ENCODE measurements at regions not wholly inside any gene's neighbourhood (a gene's known extent, or its start where the extent isn't known, plus 50 kb on each side); places are given as distances from the start of the nearest gene placed in this dataset.
"Not testable (repeated sequence)": the region's sequence is repeated elsewhere in the genome, so short reads cannot be mapped to it uniquely, and the experiment has no call there.

- DNase-seq (ENCODE audit: low read depth in 2 of 2) = no peak
These were observed 1033.6 kb downstream of the CDH8 start for GRCh38 chr16:61002479-61003204.

DNA sequence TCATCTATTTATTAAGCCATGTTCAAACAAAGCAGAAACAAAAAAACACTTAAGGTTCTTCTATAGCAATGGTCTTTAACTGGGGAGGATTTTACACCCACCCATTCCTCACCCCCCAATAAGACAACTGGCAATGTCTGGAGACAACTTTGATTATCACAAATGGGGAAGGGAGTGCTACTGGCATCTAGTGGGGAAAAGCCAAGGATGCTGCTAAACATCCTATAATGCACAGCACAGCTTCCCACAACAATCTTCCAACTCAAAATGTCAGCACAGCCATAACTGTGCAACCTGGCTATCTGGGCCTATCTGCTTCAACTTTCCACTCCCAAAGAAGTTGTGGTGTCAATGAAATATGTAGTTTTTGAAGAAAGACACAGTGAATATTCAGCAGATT, 1044.4 kb downstream of the CDH8 start:
- no peak for DNase-seq (ENCODE audit: low read depth in 2 of 2)

DNA sequence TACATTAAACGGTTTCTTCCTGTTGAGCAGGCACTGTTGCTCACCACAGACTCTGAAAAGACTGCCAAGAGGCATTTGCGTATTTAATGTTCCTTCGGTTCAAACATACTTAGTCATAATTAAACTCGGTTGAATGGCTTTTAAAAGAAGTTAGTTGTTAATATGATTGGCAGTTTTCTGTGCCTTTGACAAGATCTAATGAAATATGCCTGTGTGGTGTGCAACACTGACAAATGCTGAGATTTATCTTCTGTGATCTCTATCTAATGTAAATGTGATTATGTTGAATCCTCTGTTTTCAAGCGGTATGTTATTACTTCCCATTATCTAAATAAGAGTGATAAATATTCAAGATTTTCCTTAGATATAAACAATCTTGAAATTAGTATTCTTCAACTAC, 1046.6 kb downstream of the CDH8 start:
- no peak for DNase-seq (ENCODE audit: low read depth in 2 of 2)

- DNase-seq (ENCODE audit: low read depth in 2 of 2) = no peak
These were observed 1057.1 kb downstream of the CDH8 start for GRCh38 chr16:60979119-60979518.

DNA sequence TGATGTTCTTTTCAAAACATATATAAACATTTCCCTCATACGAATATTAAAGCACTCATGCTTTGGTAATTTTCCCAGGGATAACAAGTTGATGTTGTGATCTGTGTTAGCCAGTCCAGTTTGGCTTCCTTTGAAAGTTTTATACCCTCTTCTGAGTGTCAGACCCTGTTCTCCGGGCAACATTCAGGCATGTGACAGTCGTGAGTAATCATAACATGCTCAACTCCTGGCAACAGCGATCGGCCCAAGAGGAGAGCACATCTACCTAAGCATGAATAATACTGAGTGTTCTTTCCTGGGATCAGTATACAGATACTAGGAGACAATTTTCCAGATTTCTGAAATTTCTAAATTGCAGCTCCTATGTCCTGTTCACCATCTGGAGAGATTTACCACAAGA, 1086.4 kb downstream of the CDH8 start:
- DNase-seq (ENCODE audit: low read depth in 2 of 2) = no peak

- no peak for DNase-seq (ENCODE audit: low read depth in 2 of 2)
These were observed 1091.0 kb downstream of the CDH8 start for GRCh38 chr16:60945225-60945624.

DNA sequence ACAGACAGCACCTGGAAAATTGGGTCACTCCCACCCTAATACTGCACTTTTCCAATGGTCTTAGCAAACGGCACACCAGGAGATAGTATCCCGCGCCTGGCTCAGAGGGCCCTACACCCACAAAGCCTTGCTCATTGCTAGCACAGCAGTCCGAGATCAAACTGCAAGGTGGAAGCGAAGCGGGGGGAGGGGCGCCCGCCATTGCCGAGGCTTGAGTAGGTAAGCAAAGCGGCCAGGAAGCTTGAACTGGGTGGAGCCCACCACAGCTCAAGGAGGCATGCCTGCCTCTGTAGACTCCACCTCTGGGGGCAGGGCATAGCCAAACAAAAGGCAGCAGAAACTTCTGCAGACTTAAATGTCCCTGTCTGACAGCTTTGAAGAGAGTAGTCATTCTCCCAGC, 1100.0 kb downstream of the CDH8 start:
- not testable (repeated sequence) for DNase-seq (ENCODE audit: low read depth in 2 of 2)

DNA sequence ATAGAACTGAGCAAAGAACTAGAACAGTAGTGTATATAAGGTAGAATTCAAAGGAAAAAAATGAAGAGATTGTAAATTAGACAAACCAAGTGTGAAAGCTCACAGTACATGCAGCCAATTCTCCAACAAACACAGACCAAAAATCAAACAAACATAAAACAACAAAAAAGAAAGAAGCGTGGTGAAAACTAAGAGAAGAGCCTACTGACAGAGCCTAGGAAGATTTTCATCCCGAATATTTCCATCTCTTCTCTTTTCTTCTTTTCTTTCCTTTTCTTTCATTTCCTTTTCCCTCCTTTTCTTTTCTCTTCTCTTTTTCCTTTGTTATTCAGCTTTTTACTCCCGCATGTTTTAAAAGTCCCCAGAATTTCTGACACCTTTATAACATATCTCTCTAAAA, 1103.6 kb downstream of the CDH8 start:
- no peak for DNase-seq (ENCODE audit: low read depth in 2 of 2)

- DNase-seq (ENCODE audit: low read depth in 2 of 2) = no peak
These were observed 1105.9 kb downstream of the CDH8 start for GRCh38 chr16:60930291-60930690.

DNA sequence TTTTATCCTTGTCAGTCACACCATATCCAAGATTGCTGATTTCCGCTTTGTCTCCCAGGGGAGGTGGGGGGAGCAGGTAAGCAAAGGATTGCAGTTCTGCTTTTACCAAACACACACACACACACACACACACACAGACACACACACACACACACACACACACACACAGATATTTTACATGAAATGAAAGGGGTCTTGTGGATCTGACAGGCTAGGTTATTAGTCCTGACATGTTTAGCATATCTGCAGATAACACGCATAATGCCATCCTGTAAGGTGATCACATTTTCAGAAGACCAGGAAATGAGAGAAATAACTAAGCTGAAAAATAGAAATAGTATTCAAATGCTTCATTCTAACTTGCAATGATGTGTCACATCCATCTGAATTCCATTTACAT, 1113.3 kb downstream of the CDH8 start:
- no peak for DNase-seq (ENCODE audit: low read depth in 2 of 2)

DNA sequence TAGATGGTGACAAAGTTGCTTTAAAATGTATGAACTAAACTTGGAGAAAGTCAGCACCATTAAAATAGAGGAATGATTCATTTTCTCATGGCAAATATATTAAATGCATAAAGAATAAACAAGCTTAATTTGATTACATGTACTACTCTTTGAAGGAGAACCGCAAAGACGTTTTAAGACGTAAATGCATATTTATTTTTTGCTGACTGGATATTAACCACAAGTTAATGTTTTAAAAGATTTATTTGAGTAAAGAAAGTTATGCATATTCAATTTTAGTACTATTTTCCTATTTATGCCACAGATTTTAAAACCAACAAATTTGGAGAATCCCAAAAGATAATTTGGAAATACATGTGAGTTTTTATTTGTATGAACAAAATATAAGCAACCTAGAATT, 1121.9 kb downstream of the CDH8 start:
- DNase-seq (ENCODE audit: low read depth in 2 of 2) = no peak

DNA sequence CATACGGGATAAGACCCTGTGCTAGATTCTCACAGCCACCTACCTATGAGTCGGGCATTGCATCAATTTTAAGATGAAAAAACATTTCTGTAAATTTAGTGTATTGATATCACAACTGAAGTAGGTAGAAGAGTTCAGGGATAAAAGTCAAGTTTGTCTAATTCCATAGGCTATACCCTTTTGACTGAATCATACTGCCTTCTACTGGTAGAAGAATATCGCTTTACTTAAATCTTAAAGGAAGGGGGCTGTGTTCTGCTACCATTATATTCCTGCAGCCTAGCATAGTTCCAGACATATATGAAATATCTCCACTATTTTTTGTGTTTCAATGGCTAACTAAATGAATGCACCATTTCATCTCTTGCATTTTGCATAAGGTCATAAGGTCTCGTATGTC, 1128.6 kb downstream of the CDH8 start:
- no peak for DNase-seq (ENCODE audit: low read depth in 2 of 2)

GRCh38 chr16:60905811-60906210, 1130.4 kb downstream of the CDH8 start:
- peak; percentile 42 to 49 for DNase-seq (ENCODE audit: low read depth in 2 of 2)

DNA sequence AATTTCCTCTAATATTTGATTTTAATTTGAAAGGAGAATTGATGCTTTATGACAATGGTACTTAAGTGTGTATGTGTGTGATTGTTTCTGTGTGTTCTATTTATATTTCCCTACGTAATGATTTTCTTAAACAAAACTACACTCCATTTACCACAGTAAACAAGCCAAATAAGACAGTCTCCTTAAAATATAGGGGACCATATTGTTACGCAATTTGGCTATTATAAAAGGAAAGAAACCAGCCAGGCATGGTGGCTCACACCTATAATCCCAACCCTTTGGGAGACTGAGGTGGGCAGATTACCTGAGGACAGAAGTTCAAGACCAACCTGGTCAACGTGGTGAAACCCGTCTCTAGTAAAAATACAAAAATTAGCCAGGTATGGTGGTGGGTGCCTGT, 1134.1 kb downstream of the CDH8 start:
- no peak for DNase-seq (ENCODE audit: low read depth in 2 of 2)

GRCh38 chr16:60882816-60883215, 1153.4 kb downstream of the CDH8 start:
- no peak for DNase-seq (ENCODE audit: low read depth in 2 of 2)

GRCh38 chr16:60852635-60853034, 1183.6 kb downstream of the CDH8 start:
- DNase-seq (ENCODE audit: low read depth in 2 of 2) = no peak

- no peak for DNase-seq (ENCODE audit: low read depth in 2 of 2)
These were observed 1214.6 kb downstream of the CDH8 start for GRCh38 chr16:60821661-60822060.

GRCh38 chr16:60820361-60820760, 1215.9 kb downstream of the CDH8 start:
- DNase-seq (ENCODE audit: low read depth in 2 of 2) = no peak

GRCh38 chr16:60818465-60818864, 1217.8 kb downstream of the CDH8 start:
- peak; percentile 68 to 72 for DNase-seq (ENCODE audit: low read depth in 2 of 2)

DNA sequence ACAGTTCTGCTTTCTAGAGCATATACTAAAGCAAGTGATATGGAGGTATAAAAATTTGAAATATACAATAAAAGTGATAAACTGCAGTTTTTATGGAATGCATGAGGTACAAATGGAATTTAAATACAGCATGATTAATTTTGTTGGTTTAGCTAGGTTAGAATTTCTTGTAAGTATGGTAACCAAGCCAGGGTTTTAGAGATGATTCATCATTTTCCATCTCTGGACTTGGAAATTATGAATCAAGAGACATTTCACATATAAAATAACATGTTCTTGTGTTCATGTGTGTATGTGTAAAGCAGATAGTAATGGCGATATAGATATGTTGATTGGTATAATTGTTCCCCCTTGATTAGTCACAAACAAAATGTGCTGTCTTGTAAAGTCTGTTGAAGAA, 1219.8 kb downstream of the CDH8 start:
- DNase-seq (ENCODE audit: low read depth in 2 of 2) = peak in 1 of 2 experiments; percentile 49

- DNase-seq (ENCODE audit: low read depth in 2 of 2) = no peak
These were observed 1220.4 kb downstream of the CDH8 start for GRCh38 chr16:60815865-60816264.

DNA sequence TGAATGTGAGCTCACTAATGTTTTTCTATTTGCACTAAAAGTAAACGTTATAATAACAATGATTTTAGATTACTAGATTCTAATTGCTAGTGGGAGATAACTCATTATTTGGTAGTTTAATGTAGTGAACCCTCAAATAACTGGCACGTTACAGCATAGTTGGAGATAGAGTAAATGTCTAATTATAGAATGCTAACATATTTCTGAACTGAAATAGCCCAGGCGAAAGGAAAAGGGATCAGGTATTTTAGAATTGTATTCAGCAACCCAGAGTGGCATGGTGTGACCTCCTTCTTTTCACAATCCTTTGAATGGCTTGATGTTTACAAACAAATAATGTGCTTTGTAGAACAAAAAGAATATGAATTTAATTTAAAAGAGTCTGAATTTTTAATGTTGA, 1221.2 kb downstream of the CDH8 start:
- no peak for DNase-seq (ENCODE audit: low read depth in 2 of 2)

DNA sequence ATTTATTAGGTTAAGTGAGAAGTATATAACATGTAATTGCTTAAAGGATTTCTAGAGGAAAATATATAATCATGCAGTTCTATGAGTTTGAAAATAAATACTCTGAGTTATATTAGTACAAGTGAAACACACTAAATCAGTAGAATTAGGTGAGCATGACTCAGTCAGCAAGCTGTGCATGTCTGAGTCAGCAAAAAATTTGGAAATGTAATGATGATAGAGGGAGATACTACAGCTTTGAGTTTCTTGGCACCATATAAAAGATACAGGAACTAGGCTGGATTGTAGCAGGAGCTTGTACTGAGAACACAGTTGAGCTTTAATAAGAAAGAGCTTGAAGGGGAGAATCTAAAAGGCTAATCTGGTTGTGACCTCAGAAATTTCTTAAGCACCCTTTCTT, 1224.6 kb downstream of the CDH8 start:
- no peak for DNase-seq (ENCODE audit: low read depth in 2 of 2)

GRCh38 chr16:60811051-60811608, 1225.1 kb downstream of the CDH8 start:
- DNase-seq (ENCODE audit: low read depth in 2 of 2) = peak in 1 of 2 experiments; percentile 54

Data from fibroblast of skin of left biceps (primary cell).